Stimulated activated CD4-positive, alpha-beta T cell treated with anti-CD3 and anti-CD28 coated beads, TNF-alpha, amount 100 ng/mL, for 4 hours (primary cell): ENCODE measurements at regions not wholly inside any gene's neighbourhood (a gene's known extent, or its start where the extent isn't known, plus 50 kb on each side); places are given as distances from the start of the nearest gene placed in this dataset.

Experiments
- DNase-seq, 3 experiments: peaks; one replicate each; pipeline ENCODE4 v3.0.0-alpha.2; 2020; ENCODE audit warnings: low read depth in 3 of 3

- DNase-seq: no peak
These were observed 80.7 kb upstream of the OSR1 start for GRCh38 chr2:19439081-19439480.

- no peak for DNase-seq
These were observed 77.4 kb upstream of the OSR1 start for GRCh38 chr2:19435815-19436214.

- no peak for DNase-seq
These were observed 76.0 kb upstream of the OSR1 start for GRCh38 chr2:19434413-19434812.

GRCh38 chr2:19426941-19427340 is 68.5 kb upstream of the OSR1 start:
- no peak for DNase-seq

- DNase-seq: no peak
These were observed 67.7 kb upstream of the OSR1 start for GRCh38 chr2:19426144-19426543.

- no peak for DNase-seq
These were observed 67.0 kb upstream of the OSR1 start for GRCh38 chr2:19425419-19425818.

- DNase-seq: no peak
These were observed 60.9 kb upstream of the OSR1 start for GRCh38 chr2:19419211-19419880.

GRCh38 chr2:19416784-19417684 is 58.6 kb upstream of the OSR1 start:
- no peak for DNase-seq

- DNase-seq: no peak
These were observed 57.7 kb upstream of the OSR1 start for GRCh38 chr2:19416083-19416482.

GRCh38 chr2:19409046-19409445 is 50.6 kb upstream of the OSR1 start:
- DNase-seq: no peak

GRCh38 chr2:19408592-19408991 is 50.2 kb upstream of the OSR1 start:
- DNase-seq: no peak
